GM23248 (cell line): ENCODE measurements at regions not wholly inside any gene's neighbourhood (a gene's known extent, or its start where the extent isn't known, plus 50 kb on each side); places are given as distances from the start of the nearest gene placed in this dataset.

Source experiments
- DNase-seq: peaks from one replicate; pipeline ENCODE4 v3.0.0-alpha.2; 2015
- H2AFZ ChIP-seq: fragments of 200-600 bp; sonication (generic); 2 replicates; pipeline ENCODE4 v1.6.1; 2016; ENCODE audit warnings: antibody characterized with exemption
- H3F3A ChIP-seq: fragments of 200-600 bp; sonication (generic); 2 replicates; pipeline ENCODE4 v1.6.1; 2016; ENCODE audit warnings: mild to moderate bottlenecking, antibody characterized with exemption, mixed run types; ENCODE audit not compliant: insufficient read depth
- H3K27ac ChIP-seq: fragments of 200-600 bp; sonication (generic); 2 replicates; pipeline ENCODE4 v1.5.1; 2016; ENCODE audit warnings: mild to moderate bottlenecking
- H3K27me3 ChIP-seq: fragments of 200-600 bp; sonication (generic); replicated peaks from 2 replicates; pipeline ENCODE4 v1.6.1; 2016; ENCODE audit warnings: mild to moderate bottlenecking; ENCODE audit not compliant: insufficient read depth
- H3K36me3 ChIP-seq: fragments of 200-600 bp; sonication (generic); 2 replicates; pipeline ENCODE4 v1.6.1; 2016; ENCODE audit warnings: low read depth, mild to moderate bottlenecking
- H3K4me1 ChIP-seq: fragments of 200-600 bp; sonication (generic); 2 replicates; pipeline ENCODE4 v1.6.1; 2016; ENCODE audit warnings: mild to moderate bottlenecking; ENCODE audit not compliant: insufficient read depth
- H3K4me2 ChIP-seq: fragments of 200-600 bp; sonication (generic); one replicate; pipeline ENCODE4 v1.6.1; 2016; ENCODE audit warnings: mild to moderate bottlenecking; ENCODE audit not compliant: unreplicated experiment
- H3K4me3 ChIP-seq: fragments of 200-600 bp; sonication (generic); 2 replicates; pipeline ENCODE4 v1.5.1; 2016; ENCODE audit warnings: mild to moderate bottlenecking
- H3K79me2 ChIP-seq: fragments of 200-600 bp; sonication (generic); 2 replicates; pipeline ENCODE4 v1.6.1; 2016; ENCODE audit warnings: mild to moderate bottlenecking; ENCODE audit not compliant: insufficient read depth
- H3K9ac ChIP-seq: fragments of 200-600 bp; sonication (generic); 2 replicates; pipeline ENCODE4 v1.6.1; 2016; ENCODE audit warnings: mild to moderate bottlenecking
- H3K9me2 ChIP-seq: fragments of 200-600 bp; sonication (generic); 2 replicates; pipeline ENCODE4 v1.6.1; 2016; ENCODE audit warnings: mixed run types, mild to moderate bottlenecking, moderate library complexity; ENCODE audit not compliant: insufficient read depth
- H3K9me3 ChIP-seq: fragments of 200-600 bp; sonication (generic); one replicate; pipeline ENCODE4 v1.6.1; 2017; ENCODE audit warnings: low read depth
- H4K20me1 ChIP-seq: fragments of 200-600 bp; sonication (generic); 2 replicates; pipeline ENCODE4 v1.6.0; 2016; ENCODE audit not compliant: insufficient read depth
- EZH2 ChIP-seq: fragments of 200-600 bp; sonication (generic); IDR thresholded peaks from 2 replicates; pipeline ENCODE4 v1.6.1; 2018; ENCODE audit warnings: antibody characterized with exemption, mild to moderate bottlenecking; ENCODE audit not compliant: insufficient read depth, poor library complexity, severe bottlenecking
- EZH2phosphoT487 ChIP-seq: fragments of 200-600 bp; sonication (generic); IDR thresholded peaks from 2 replicates; pipeline ENCODE4 v1.6.1; 2018; ENCODE audit warnings: antibody characterized with exemption, moderate library complexity, mild to moderate bottlenecking, low read depth; ENCODE audit not compliant: insufficient read depth
- WGBS, 2 experiments: methylation state at CpG; one replicate each; pipeline ENCODE4 v1.1.6; 2015 to 2017; ENCODE audit warnings: low lambda C conversion rate in 2 of 2, low coverage in 1 of 2; ENCODE audit errors: missing lambda C conversion rate in 2 of 2; 5-methylcytosine and 5-hydroxymethylcytosine counted together
- in situ Hi-C: fragments of 300-500 bp; cut with MboI; formaldehyde crosslinking; loops from 2 replicates; pipeline ENCODE4 v1.15.0; 2020

- H3K9ac ChIP-seq, result no peak overlapping the region
- no peaks in the 10 kb centered on the region for H3K9me2 ChIP-seq
- H3K27ac ChIP-seq, result no peak overlapping the region
- no peak overlapping the region for H3K4me3 ChIP-seq
- H3K36me3 ChIP-seq, result no peaks in the 10 kb centered on the region
- no peak for DNase-seq
- no peaks in the 10 kb centered on the region for H3K27me3 ChIP-seq
- H3K9me3 ChIP-seq, result no peaks in the 10 kb centered on the region
- H3K79me2 ChIP-seq, result no peaks in the 10 kb centered on the region
- H2AFZ ChIP-seq, result no peak overlapping the region
- H3K4me2 ChIP-seq, result no peak overlapping the region
- in situ Hi-C loops, result no loop called here
- H4K20me1 ChIP-seq, result no peaks in the 10 kb centered on the region
- H3F3A ChIP-seq, result no peaks in the 10 kb centered on the region
- no peak for TF ChIP-seq EZH2
- TF ChIP-seq EZH2phosphoT487, result no peak
- no peaks in the 10 kb centered on the region for H3K4me1 ChIP-seq
- 40 to 54% methylated on average over 1 of the region's 1 CpG for WGBS, 2 experiments
Measured at GRCh38 chr6:127031511-127031910, 87.0 kb upstream of the RSPO3 start.

- no peaks in the 10 kb centered on the region for H3K9me3 ChIP-seq
- H3K36me3 ChIP-seq, result no peaks in the 10 kb centered on the region
- H3K4me3 ChIP-seq, result no peak overlapping the region
- H3K9ac ChIP-seq, result no peak overlapping the region
- H3K9me2 ChIP-seq, result no peaks in the 10 kb centered on the region
- H3F3A ChIP-seq, result no peaks in the 10 kb centered on the region
- no peak overlapping the region for H2AFZ ChIP-seq
- WGBS, 2 experiments, result 86 to 91% methylated on average over 3 of the region's 3 CpGs
- no peaks in the 10 kb centered on the region for H3K4me1 ChIP-seq
- H3K27ac ChIP-seq, result no peak overlapping the region
- DNase-seq, result no peak
- H3K79me2 ChIP-seq, result no peaks in the 10 kb centered on the region
- in situ Hi-C loops, result no loop called here
- TF ChIP-seq EZH2phosphoT487, result no peak
- no peaks in the 10 kb centered on the region for H3K27me3 ChIP-seq
- H3K4me2 ChIP-seq, result no peak overlapping the region
- H4K20me1 ChIP-seq, result no peaks in the 10 kb centered on the region
Measured at GRCh38 chr6:127032971-127033370, 85.5 kb upstream of the RSPO3 start.

DNA sequence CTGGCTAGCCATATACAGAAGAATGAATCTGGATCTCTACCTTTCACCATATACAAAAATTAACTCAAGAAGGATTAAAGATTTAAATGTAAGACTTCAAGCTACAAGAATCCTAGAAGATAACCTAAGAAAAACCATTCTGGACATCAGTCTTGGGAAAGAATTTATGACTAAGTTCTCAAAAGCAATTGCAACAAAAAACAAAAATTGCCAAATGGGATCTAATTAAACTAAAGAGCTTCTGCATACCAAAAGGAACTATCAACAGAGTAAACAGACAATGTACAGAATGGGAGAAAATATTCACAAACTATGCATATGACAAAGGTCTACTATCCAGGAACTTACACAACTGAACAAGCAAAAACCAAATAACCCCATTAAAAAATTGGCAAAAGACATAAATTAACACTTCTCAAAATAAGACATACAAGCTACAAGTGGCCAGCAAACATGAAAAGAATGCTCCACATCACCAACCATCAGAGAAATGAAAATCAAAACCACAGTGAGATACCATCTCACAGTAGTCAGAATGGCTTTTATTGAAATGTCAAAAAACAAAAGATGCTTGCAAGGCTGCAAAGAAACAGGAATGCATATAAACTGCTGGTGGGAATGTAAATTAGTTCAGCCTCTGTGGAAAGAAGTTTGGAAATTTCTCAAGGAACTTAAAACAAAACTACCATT lies 66.8 kb upstream of the RSPO3 start:
- Histone ChIP-seq H3K9me3 (peaks cover 5% of the 10 kb centered on the region), H4K20me1 (no peaks in the 10 kb centered on the region), H3K27ac (0 out of 2 replicates have a peak overlapping the region, but pooled peaks have one; percentile 6), H3K79me2 (no peaks in the 10 kb centered on the region), H3K4me2 (no peak overlapping the region), H3K4me3 (no peak overlapping the region), H3K9me2 (no peaks in the 10 kb centered on the region), H2AFZ (no peak overlapping the region), H3F3A (peaks cover 32% of the 10 kb centered on the region), H3K9ac (no peak overlapping the region), H3K36me3 (no peaks in the 10 kb centered on the region), H3K4me1 (peaks cover 28% of the 10 kb centered on the region), H3K27me3 (no peaks in the 10 kb centered on the region)
- DNase-seq, result peak; percentile 61
- in situ Hi-C loops, result no loop called here
- no peak for TF ChIP-seq EZH2
- TF ChIP-seq EZH2phosphoT487, result peak; percentile 86; the same call in 1 of the 2 replicates

GRCh38 chr6:127053032-127053874 lies 65.2 kb upstream of the RSPO3 start:
- Histone ChIP-seq H4K20me1 (no peaks in the 10 kb centered on the region), H3K36me3 (no peaks in the 10 kb centered on the region), H3K9me2 (no peaks in the 10 kb centered on the region), H3K9ac (no peak overlapping the region), H3K4me2 (peak overlapping the region; percentile 46), H3K79me2 (no peaks in the 10 kb centered on the region), H3F3A (peaks cover 32% of the 10 kb centered on the region), H3K27ac (peak overlapping the region; percentile 15), H3K9me3 (no peaks in the 10 kb centered on the region), H3K4me1 (peaks cover 28% of the 10 kb centered on the region), H3K27me3 (no peaks in the 10 kb centered on the region), H3K4me3 (peak overlapping the region; percentile 32), H2AFZ (no peak overlapping the region)
- 54% methylated on average over 2 of the region's 2 CpGs for WGBS, 2 experiments
- DNase-seq, result peak; percentile 41
- no peak for TF ChIP-seq EZH2
- TF ChIP-seq EZH2phosphoT487, result no peak
- in situ Hi-C loops, result no loop called here
